HG03460 (cell line): ENCODE measurements at regions not wholly inside any gene's neighbourhood (a gene's known extent, or its start where the extent isn't known, plus 50 kb on each side); places are given as distances from the start of the nearest gene placed in this dataset.

ENCODE experiments used
- ATAC-seq: cut with Tn5 transposase; IDR thresholded peaks from one replicate; pipeline ENCODE4 v1.9.1; 2021; ENCODE audit not compliant: unreplicated experiment

DNA sequence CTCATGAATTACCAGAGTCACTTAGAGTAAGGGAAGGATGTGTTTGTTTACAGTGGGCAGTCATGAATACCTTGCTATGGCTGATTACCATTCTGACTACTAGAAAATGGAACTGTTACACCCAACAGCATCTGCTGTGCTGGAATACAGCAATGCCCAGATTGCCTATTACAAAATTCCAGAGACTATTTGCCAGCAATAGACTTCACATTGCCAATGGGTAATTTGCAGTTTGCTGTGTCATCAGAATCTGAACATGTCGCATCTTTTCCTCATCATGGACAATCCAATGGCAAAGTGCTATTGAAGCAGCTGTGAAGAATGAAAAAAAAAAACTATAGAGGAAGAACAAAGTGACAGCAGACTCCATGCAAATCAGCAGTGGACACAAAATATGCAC is 356.6 kb downstream of the CXXC4 start:
- ATAC-seq, result no peak

DNA sequence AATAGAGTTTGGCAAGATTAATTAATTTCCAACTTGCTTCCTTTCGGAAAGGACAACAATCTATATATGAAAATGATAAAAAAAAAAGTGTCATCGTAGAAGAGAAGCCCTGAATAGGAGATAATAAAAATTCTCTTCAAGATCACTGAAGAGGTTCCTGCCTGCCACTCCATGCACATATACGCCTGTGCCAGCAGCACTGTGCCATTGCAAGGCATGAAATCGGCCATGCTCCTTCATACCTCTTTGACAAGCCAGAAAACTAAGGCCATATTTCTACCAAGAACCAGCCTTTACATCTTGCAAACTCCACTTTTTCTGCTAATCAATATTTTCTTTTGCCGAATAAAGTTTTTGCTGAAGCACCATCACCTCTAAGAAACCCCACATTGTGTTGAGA is 365.5 kb downstream of the CXXC4 start:
- ATAC-seq, result no peak

DNA sequence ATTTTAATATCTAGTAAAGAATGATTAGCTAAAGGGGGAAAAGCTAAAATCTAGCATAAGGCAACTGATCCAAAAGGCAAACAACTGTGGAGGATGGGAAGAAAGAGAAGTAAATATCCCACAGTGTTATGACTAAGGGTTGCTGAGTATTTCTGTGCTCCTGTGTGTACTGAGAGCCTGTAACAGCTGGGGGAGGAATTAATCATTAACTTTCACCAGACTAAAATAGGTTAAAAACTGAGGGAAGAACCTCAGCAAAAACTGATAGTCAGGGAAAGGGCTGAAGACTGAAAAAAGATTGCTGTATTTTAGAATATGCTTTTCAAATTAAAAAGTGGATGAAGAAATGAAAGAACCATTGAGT is 365.9 kb downstream of the CXXC4 start:
- peak; percentile 53 for ATAC-seq

DNA sequence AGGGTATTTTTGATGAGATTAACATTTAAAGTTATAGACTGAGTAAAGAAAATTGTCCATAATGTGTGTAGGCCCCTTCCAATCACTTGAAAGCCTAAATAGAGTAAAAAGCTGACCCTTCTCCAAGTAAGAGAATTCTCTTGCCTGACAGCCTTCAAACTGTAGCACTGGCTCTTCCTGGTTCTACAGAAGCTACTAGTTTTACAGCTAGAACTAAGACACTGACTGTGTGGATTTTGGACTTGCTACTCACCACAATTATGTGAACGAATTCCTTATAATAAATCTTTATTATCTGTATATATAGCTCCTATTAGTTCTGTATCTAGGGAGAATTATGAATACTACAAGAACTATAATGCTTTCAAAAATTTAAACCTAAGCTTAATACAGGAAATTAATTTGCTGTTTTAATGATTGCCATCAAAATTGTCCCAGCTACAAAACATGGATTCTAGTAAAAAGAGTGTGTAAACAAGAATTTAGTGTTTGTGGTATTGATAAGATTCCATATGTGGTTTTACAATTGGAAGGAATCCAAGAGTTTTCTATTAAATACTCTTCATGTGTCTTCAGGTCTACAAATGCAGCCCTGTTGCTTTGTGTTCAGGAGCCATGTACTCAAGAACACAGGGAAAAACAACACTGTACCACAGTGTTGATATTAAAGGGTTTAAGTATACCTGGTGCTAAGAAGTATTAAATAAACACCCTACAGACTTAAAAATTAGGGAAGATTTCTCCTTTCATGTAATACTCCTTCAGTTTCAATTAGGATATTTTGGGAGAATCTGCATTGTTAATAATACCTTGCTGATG is 366.5 kb downstream of the CXXC4 start:
- ATAC-seq, result no peak

DNA sequence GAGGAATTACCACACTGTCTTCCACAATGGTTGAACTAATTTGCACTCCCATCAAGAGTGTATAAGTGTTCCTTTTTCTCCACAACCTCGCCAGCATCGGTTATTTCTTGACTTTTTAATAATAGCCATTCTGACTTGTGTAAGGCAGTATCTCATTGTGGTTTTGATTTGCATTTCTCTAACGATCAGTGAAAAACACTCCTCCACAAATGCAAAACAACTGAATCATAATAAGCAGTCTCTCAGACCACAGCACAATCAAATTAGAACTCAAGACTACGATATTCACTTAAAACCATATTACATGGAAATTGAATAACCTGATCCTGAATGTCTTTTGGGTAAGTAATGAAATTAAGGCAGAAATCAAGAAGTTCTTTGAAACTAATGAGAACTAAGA is 371.7 kb downstream of the CXXC4 start:
- no peak for ATAC-seq

DNA sequence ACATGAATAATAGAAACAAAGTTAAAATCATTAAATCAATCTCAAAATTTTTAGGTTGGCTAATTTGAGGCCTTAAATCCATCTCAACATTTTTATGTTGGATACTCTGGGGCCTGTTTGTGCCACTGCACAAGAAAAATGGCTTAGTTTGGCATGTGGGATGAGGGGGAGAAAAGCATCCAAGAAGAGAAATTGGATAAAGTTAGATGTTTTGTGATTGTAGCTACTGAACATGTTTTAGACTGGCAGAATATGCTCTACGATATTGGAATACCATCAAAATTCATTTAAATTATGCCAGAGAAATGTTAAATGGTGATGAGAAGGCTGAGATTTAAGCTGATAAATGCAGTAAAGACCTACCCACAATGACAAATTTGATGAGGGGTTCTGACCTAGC is 376.9 kb downstream of the CXXC4 start:
- ATAC-seq, result no peak

DNA sequence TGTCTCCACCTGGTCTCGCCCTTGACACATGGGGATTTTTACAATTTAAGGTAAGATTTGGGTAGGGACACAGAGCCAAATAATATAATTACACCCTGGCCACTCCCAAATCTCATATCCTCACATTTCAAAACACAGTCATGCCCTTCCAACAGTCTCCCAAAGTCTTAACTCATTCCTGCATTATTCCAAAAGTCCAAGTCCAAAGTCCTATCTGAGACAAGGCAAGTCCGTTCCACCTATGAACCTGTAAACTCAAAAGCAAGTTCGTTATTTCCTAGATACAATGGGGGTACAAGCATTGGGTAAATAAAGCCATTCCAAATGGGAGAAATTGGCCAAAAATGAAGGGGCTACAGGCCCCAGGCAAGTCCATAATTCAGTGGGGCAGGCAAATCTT is 380.8 kb downstream of the CXXC4 start:
- ATAC-seq, result no peak

DNA sequence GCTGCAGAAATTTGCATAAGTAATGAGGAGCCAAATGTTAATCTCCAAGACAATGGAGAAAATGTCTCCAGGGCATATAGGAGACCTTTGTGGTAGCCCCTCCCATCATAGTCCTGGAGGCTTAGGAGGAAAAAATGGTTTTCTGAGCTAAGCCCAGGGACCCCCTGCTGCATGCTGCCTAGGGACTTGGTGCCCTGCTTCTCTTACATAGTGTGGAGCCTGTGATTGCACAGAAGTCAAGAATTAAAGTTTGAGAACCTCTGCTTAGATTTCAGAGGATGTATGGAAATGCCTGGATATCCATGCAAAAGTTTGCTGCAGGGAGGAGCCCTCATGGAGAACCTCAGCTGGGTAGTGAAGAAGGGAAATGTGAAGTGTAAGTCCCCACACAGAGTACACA is 379.4 kb upstream of the TACR3 start:
- ATAC-seq, result no peak

DNA sequence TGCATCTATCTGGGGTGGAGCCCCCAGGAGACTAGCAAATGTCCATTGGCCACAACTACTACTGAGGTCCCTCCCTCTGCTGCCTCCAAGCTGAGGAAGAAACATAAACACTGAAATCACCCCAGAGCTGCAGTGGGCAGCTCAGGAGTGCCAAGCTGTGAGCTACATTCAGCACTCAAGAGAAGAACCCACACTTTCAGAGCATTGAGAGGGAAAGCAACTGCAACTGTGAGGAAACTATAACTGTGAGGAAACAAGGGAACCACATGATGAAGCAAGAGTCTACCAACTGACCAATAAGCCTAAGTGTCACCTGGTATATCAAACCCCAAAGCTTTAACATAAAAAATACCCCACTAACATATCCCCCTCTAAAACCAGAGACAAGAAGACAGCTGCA is 373.5 kb upstream of the TACR3 start:
- ATAC-seq, result no peak

DNA sequence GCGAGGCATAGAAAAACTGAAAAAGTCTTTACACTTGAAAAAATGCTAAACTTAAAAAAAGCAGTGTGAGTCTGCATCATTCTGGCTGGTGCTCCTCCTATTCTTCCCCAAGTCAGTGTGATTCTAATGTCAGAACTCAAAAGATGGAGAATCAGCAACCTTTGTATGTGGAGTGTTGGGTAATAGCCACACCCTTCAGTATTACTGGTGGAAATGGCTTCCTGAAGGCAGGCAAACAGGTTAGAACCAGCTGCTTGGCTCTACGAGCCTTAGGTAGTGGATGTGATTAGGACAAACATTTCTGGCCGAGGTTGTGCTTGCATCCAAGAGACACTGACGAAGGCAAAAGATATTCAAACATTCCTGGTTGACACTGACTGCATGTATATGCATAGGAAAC is 353.4 kb upstream of the TACR3 start:
- no peak for ATAC-seq

DNA sequence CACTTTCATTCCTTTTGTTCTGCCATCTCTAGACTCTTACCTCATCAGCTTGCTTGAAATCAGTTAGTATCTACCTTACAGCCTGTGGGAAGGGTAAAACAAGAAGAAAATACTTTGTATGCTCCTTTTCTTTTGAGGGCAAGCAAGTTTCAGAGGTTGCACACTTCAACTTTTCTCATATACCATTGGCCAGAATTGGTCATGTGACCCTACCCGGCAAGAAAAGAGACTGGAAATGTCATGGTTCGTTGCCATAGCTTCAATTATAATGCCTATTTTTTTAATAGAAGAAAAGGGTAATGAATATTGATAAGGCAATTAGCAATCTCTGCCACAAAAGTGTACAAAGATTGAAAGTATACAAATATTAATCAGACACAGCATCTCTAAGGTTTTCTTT is 346.7 kb upstream of the TACR3 start:
- ATAC-seq, result no peak

DNA sequence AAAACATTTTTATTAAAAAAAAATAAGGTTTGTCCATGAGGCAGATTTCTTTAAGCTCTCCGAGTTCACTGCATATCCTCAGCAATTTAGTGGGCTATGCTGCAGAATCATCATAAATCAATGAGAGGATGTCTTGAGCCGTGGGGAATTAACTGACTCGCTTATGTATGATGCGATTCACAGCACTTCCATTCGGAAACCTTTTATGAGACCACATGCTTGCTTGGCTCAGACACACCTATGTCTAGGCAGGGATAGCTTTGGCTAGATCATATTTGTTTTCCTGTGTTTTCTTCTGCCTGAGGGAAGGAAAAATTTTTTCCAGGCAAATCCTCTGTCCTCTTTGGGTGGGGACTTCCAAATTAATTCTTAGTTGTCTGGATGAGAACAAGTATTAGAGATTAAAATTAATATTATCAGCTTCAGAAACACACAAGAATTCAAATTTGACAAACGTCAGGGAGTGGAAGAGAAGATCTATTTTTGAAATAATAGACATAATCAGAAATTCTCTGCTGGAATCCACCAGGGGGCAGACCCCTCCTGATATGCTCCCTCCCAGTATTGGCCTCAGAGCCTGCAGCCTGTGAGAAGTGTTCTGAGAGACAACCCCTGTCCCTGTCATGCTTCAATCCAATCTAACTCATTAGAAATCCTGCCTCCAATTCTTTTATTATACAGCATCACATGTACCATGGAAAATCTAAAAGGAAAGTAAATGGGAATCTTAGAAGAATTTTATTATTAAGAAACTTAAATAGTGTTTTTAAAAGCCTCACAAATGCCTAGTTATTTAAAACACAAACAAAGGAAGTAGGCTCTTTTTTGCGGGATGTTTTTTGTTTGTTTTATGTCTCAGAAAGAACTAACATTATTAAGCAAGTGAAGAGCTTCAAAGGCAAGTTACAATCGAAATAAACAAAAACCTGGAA is 345.1 kb upstream of the TACR3 start:
- ATAC-seq, result peak; percentile 85

DNA sequence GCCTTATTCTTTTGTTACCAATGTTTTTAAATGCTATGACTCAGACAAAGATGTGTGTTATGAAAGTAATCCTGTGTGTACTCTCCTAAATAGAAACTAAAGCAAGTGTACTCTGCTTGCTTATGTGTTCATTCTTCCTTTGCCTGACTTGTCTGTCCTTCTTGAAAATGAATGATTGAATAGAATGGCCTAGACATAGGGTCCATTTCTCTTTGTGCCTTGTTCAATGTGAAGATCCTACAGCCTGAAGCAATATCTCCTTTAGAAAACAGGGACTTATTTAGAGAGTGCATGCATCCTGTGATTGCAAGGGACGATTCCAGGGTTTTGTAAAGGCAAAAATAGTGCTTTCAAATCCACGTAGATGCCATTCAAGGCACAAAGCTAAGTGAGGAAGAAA is 343.6 kb upstream of the TACR3 start:
- no peak for ATAC-seq

DNA sequence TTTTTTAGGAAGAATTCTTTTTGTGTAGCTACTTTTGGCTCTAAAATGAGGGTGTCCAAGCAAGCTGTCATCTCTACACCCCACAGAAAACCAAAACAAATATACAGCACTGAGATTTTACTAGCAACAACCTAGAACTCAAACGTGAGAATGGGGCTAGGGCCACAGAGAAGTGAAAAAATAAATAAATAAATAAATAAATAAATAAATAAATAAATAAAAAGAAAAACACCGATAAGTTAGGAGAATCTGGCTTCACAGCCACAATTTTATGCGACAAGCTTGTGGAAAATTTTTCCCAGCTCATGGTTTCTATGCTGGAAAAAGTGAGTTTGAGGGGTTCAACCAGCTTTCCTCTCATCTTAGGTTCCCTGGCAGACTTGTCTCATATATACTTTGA is 324.6 kb upstream of the TACR3 start:
- no peak for ATAC-seq

DNA sequence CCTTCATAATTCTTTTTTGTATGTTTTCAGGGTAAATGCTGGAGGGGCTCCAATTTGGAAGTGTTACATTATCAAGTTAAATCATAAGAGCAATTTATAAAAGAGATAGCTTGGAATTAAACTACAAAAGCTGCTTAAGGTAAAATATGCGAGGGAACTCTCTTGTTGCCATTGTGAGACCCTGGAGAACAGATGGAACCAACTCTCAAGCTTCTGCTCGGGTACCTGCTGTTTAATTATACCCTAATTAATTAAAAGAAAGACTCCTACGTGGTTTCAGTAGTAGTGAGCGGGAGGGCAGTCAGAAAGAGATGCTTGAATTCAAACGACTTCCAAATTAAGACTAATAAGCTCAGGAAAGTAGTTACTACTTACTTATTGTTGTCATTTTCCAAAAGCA is 313.1 kb upstream of the TACR3 start:
- ATAC-seq, result no peak

DNA sequence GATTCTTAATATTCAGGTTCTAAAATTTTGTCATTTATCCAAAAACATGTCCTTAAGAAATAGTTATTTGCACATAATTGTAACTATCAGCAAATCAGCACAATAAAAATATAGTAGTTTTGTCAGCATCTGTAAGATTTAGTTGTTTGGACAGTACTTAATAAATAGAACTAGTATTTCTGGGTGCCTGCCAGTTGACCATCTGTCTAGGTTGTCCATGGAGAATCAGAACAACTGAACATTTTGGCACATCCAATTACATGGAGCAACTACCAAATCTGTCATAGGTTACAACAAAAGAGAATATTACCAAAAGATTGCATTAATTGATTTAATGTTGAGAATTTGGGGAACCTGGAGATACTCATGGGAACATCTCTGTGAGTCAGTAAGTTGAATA is 305.5 kb upstream of the TACR3 start:
- ATAC-seq, result no peak

DNA sequence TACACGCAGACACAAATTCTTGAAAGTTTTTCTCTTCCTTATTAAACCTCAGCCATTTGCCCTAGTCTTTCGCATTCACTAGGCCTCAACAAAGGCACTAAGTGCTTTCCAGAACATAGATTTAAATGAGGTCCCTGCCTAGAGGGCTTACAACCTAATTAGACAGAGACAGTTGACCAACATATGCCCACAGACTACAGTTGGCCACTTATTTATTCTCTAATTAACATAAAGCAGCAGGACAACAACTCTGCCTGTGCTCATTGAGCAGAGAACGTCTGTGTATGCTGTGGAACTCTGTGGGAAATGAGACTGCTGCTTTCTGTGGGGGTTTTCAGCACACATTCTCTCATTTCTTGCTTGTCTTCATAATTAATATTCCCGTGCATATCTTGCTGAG is 303.0 kb upstream of the TACR3 start:
- no peak for ATAC-seq

DNA sequence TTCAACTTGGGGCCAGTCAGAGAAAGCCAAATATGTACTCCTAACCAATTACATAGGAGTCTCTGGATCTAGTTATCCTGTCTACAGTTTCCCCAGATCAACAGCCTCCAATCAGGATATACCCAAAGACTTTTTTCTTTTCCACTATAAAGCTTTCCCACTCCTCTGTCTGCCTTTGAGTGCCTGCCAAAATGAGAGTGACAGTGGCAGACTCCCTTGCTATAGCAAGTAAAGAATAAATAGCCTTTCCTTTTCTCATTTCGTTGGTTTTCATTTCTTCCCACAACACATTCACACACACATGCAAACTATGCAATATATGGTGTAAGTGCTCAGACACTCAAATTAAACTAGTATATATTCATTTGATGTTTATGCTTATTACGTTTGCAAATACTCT is 302.4 kb upstream of the TACR3 start:
- ATAC-seq, result no peak

DNA sequence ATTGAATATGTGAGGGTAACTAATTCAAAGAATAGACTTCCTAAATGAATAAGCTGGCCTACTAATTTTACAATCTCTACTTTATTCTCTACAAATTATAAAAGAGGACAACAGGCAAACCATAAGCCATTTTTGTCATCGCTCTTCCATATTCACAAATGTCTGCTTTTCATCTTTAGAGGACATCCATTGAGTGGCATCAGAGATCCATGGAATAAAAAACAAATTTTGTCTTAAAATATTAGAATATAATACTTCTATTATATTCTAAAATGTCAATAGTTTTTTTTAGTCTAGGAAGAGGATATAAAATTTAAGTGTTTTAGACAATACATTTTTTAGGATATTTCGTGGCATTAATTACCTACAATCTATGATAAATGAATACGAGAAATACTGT is 300.9 kb upstream of the TACR3 start:
- ATAC-seq, result no peak

DNA sequence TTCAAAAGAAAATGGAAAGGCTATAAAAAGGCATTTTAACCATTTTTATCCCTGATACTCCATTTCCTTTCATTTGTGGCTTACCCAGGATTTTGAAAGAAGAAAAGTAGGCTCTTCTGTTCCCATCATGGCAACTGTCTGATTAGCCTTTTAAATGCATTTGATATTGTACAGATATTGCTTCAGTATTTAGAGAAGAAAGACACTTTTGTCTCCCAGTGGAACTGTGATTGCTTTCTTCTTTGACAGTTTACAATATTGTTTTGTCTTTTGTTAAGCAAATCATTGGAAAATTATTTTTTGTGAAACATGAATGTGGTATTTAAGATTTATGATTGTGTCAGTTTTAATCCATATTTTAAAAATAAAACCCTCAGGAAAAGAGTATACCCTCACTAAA is 297.4 kb upstream of the TACR3 start:
- ATAC-seq, result no peak

DNA sequence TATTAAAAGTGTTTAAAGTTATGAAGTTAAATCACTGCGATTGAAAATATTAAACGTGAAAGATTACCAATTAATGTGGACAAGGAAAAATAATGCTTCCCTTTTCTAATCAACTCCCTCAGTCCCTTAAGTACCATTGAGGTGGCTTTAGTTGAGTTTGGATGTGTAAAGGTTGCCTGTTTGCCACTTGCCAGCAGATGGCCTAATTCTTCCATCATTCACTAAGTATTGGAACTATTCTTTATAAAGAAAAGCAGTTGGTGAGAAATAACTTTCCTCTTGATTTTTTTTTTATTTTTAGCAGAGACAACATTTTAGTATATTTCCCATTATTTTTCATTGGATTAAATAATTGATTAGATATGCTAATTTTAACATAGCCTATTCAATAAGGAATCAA is 295.9 kb upstream of the TACR3 start:
- ATAC-seq, result no peak

DNA sequence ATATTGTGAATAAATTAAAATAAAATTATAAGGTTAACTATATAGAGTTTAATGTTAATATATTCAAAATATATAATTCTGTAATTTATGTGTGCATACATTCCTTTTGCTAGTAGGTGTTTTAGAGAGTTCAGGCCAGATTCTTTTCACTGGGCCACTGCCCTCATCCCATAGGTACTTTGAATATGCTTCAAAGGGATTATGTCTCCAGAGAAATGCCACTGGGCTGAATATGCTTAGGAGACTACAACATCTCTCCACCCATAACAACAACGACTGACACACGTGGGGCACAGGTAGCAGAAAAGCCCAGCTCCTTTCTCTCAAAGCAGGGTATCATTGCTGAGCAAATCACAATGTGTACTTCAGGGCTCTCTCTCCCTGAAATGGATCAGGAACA is 290.9 kb upstream of the TACR3 start:
- no peak for ATAC-seq
